AG08395 (cell line): ENCODE measurements at regions not wholly inside any gene's neighbourhood (a gene's known extent, or its start where the extent isn't known, plus 50 kb on each side); places are given as distances from the start of the nearest gene placed in this dataset.

Source experiments
- DNase-seq: peaks from one replicate; pipeline ENCODE4 v3.0.0; 2012; ENCODE audit warnings: mixed read lengths, low spot score

DNA sequence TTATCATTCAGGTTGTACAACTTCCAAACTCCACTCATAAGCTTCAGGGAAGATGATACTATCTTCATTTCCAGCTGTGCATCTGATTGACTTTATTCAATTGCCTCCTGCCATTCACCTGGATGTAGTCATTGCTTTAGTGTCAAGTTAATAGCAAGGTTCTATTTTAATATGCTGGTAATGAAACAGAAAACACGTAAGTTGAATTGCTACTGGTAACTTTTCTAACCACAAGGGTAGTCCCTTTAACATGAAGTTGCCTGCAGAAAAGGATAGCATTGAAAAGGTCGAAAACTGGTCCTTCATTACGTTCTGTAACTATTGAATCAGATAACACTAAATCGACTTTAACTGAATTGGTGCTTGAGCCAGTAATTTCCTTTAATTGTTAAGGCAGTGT is 459.4 kb upstream of the CDH6 start:
- DNase-seq = no peak

DNA sequence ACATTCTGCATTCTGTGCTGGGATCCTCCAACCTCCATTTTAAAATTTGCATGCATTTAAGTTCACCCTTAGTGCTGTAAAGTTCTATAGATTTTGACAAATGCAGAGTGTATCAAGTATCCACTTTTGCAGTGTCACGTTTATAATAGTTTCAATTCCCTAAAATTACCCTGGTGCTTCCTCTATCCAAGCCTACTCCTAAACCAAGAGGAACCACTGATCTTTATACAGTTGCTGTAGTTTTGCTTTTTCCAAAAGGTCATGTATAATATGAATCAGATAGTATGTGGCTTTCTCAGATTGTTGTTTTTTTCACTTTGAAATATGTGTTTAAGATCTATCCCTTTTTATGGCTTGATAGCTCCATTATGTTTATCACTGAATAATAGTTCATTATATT is 468.4 kb upstream of the CDH6 start:
- no peak for DNase-seq

DNA sequence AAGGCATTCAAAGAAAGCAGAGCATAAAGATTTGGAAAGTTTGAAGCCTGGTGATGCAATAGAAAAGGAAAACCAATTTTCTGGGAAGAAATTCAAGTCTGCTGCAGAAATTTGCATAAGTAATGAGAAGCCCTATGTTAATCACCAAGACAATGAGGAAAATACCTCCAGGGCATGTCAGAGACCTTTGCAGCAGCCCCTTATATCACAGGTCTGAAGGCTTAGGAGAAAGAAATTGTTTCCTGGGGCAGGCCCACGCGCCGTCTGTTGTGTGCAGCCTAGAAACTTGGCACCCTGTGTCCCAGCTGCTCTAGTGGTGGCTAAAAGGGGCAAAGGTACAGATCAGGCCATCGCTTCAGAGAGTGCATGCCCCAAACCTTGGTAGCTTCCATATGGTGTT is 495.3 kb upstream of the CDH6 start:
- DNase-seq = no peak

DNA sequence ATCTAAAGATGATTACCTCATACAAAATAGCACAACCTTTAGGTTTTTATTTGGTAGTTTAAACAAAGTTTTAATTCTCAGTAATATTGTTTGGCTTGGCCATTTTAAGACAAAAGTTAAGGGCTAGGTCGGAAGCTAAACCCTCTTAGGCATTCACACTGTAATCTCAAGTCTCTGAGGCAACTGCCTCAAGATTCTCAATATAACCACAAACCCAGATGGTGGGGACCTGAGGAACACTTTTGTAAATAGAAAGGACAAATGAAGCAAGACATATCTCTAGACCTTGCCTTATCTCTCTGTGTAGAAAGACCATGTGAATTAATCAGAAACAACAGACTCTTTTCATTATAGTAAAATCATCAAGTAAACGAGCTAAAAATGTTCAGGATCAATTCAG is 500.2 kb upstream of the CDH6 start:
- no peak for DNase-seq

DNA sequence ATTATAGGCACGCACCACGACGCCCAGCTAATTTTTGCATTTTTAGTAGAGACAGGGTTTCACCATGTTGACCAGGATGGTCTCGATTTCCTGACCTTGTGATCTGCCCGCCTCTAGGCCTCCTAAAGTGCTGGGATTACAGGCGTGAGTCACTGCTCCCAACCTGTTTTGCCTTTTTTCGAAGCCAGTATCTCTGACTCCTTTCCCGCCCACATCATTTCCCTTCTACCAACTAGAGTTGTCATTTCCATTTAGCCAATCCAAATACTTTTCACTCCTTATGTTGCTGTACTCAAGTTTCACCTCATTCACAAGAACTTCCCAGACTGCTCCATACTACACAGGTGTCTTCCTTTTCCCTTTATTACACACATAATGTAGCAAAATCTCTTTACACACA is 502.6 kb upstream of the CDH6 start:
- no peak for DNase-seq

DNA sequence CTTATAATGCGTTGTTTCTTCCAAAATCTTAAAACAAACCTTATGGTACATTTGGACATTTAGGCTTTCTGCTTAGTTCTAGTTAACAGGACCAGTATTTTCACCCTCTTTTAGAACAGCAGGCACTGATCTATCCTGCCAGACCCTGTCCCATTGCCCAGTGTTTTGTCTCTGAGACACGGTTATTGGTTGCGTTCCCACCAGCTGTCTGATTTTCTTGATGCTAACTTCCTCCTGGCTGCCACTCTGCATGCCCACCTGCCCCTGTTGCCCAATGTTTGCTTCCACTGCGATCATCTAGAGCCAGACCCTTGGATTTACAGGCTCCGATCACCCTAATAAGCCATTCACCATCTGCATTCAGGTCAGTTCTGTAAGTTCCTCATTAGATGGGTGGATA is 506.0 kb upstream of the CDH6 start:
- no peak for DNase-seq

DNA sequence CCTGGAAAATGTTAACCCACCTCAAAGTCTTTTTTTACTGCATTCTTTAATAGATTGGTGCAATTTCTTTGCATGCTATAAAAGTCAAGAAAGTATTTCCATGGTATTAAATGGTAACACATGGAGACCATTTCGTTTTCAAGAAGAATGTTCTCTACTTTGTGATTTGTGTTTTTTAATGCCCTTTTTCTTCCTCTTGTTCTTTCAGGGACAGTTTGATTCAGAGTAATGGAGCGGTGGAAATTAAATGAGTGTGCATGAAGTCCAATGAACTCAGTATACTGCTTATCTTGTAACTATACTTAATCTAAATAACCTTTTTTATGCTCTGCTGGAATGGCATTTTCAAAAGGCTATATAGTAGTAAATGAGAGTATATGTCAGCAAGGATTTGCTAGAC is 507.0 kb upstream of the CDH6 start:
- DNase-seq = no peak

DNA sequence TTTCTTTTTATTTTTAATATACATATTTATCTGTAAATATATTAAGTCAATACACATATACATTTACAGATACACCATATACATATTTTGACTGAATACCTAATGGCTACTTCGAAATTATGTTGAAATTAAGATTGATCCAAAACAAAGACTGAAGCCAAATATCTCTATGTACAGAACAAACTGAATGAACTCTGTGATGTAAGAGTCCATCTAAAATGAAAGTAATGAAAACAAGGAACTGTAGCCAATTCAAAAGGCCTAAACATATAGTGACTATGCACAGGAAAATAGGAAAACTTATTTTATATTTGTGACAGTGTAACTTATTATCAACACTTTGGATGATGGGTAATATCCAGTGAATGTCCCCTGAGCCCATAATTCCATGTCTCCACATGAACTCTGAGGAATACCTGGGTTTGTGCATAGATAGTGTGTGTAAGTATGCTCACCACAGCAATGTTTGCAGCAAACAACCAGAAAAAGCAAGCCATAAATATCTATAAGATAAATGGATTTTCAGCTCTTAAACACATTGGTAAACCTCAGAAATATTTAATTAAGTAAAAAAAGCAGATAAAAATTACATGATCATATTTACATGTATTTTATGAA is 517.2 kb upstream of the CDH6 start:
- no peak for DNase-seq

DNA sequence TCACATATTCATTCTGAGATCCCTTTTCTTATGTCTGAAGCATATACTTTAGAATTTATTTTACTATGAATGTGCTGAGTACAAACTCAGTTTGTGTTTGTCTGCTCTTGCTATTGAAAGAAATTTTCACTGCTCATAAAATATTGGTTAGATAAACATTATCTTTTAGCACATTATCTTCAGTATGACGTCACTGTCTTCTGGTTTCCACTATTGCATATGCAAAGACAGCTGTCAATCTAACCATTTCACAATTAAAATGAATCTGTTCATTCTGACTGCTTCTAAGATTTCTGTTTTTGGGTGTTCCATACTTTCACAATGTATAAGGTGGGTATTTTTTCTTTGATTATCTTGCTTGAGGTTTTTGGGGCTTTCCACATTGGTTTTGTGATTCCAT is 526.2 kb upstream of the CDH6 start:
- no peak for DNase-seq

DNA sequence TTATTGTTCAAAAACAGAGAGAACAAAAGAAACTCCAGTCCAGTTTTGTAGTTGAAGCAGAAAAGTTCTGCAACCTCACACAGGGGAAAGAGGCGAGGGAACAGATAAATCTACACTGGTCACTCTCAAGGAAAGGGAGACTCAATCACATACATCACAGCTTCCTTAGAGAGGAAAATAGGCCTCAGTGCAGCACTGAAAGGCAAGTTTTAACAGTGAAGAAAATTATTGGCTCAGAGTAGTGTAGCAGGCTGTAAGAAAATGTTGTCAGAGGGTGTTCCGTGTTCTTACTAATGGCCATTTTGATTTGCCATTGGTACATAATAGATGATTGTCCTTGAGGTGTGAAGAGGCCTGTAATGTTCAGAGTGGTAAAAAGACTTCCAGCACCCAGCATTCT is 530.0 kb upstream of the CDH6 start:
- DNase-seq = no peak

DNA sequence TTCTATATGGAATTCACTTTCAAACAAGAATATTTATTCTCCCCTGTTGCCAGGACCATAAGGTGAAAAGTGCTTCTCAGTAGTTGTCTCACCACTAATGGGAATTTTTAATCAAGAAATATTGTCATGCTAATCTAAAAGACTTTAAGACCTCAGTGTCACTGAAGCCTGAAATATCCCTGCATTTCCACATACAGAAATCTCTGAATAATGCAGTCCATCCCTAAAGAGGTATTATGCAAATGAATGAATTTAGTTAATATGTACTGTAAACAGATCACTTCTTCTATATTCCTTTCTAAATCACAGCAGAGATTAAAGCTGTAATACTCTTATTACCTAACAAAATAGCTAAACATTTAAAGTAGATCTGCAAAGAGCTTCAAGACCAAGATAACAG is 531.1 kb upstream of the CDH6 start:
- no peak for DNase-seq

DNA sequence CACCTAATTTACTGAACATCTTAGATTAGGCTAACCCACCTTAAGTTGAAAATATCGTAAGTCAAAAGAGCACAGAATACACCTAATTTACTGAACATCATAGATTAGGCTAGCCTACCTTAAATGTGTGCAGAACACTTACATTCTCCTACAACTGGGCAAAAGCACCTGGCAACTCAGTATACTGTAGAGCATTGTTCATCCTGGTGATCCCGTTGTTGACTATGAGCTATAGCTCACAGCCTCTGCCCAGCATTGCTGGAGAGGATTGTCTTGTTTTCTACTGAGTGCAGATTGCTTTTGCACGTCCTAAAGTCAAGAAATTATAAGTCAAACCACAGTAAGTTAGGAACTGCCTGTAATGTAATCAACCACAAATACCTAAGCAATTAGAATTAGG is 531.8 kb upstream of the CDH6 start:
- DNase-seq = no peak

DNA sequence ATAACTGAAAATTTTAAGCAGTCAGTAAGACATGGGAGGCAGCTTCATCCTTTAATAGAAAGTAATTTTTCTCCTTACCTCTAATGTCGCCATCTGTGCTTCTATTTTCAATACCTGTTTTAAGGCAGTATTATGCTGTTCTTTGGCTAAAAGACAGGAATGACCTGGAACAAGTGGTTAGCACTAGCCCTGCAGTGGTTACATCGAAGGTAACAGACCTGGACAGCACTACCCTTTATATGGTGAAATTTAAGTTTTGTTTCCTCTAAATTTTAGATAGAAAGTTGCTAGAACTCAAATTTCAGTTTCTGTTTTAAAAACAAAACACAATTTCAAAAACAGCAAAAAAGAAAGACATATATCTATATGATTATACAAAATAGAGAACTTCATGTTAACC is 534.1 kb upstream of the CDH6 start:
- DNase-seq = no peak

DNA sequence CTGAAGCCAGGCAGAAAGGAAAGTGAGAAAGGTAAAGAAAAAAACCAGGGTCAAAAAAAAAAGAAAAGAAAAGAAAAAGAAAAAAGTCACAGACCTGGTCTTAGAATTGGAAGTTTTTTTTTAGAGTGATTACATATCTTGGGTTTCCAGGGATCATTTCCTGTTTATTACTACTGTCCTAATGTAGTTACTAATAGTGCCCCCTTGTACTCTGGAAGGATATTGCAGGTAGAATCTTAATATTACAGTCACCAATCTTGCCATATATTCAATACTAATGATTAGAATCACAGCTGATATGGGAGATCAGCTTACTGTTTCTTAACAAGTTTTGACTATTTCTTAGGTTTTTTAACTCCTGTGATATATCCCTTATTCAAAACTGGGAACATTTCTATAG is 543.2 kb upstream of the CDH6 start:
- DNase-seq = no peak

DNA sequence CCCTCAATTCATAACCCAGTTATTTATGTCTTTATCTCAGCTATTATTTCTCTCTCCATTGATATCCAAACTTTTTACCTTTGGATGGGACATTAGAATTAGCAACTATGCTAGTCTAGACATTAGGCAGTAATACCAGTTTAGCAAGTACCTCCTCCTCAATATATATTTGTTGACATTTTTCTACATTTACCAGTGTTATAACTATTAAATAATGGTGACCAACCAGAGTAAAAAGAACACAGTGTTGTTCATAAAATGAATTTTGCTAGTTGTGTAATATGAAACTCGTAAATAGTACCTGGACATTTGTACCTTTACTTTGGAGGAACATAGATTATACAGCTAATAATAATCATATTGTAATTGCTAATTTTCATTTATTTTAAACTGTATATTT is 554.6 kb upstream of the CDH6 start:
- DNase-seq = no peak

DNA sequence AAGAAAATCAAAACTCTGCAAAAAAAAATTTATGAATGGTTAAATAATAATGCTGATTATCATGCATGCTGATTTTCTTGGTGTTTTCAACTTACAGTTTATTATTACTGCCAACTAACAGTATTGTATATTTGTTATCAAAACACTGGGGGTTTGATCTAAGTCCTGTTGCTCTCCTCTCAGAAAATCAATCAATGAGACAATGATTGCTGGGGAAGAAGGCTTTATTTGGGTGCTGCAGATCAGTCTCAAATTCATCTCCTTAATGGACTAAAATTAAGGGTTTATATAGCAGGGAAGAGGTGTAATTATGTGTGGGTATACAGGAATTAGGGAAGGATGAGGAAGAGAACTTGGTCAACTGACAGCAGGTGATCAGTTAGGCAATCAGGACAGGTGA is 565.5 kb upstream of the CDH6 start:
- no peak for DNase-seq

DNA sequence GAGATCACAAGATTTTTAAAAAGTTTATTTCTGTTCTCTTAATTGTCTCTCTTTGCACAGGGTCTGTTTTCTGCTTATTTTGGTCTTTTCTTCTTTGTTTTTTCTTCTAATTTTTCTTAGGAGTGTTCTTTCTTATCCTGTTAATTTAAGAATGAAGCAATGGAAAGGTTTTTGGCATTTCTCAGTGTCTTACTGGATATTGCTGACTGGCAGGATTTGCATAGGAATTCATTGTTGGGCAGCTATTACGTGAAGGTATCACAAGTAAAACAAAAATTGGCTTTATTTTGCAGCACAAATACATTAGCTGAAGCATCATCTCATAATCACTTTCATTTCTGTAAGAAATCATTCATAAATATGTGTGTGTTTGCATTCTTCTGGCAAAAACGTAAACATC is 566.9 kb upstream of the CDH6 start:
- DNase-seq = no peak

DNA sequence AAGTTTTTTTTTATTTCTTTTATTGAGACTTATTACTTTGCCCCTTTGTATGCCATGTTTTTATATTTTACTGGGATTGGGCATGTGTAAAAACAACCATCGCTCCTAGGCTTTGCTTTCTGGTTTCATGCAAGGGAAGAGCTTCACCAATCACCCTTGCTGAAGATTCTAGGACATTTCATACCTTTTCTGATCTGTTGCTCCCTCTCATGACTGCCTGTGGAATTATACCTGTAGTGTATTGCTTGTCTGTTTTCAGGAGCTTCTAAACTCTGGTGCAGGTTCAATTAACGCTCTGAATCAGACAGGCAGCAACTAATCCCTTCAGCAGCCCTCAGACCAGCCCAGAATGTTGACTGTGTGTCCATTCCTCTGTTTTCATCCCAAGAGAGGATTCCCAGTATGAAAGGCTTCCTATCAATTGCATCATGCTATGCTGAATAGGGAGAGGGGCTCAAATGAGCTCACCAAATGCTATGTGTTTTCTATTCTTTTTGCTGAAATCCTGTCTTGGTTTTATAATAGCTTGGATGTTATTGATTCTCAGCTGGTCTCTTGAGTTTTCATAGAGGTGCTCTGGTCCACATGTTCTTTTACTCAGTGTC is 572.9 kb upstream of the CDH6 start:
- DNase-seq = no peak

DNA sequence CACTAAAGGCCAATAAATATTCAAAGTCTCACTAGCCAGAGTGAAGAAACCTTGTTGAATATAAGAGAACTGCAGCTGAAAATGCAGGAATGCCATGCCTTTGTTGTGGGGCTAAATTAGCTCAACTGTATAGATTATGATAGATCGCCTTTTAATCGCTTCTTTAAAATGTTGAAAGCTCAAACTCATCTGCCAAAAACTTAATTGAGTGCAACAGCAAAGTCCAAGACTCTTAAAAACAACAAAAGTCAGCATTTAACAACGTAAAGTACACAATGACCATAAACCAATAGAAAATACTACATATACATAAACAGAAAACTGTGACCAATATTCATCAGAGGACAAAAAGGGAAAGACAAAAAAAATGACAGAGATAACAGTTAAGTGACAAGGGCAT is 585.0 kb upstream of the CDH6 start:
- no peak for DNase-seq

DNA sequence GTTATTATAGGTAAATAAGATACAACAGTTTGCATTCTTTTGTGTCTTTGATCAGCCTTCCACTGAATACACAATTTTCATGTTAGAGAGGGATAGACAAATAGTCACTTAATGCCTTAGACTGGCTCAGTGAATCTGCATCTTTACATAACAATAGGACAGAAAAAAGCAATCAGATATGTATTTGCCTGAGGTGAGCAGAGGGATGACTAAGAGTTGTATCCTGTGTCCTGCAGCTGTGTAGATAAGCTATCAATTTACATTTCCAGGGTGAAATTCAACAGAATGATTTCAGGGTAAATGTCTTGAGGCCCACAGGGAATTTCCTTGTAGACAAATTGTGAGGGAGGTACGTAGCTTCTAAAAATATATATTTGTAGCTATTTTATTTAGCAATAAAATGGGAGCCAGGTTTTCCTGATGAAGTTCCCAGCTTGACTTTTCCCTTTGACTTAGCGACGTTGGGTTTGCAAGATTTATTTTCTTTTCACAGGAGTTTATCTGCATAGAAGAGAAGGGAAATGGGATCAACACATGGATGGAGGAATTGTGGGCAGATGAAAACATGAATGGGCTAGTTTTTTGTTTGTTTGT is 586.1 kb upstream of the CDH6 start:
- DNase-seq = no peak

DNA sequence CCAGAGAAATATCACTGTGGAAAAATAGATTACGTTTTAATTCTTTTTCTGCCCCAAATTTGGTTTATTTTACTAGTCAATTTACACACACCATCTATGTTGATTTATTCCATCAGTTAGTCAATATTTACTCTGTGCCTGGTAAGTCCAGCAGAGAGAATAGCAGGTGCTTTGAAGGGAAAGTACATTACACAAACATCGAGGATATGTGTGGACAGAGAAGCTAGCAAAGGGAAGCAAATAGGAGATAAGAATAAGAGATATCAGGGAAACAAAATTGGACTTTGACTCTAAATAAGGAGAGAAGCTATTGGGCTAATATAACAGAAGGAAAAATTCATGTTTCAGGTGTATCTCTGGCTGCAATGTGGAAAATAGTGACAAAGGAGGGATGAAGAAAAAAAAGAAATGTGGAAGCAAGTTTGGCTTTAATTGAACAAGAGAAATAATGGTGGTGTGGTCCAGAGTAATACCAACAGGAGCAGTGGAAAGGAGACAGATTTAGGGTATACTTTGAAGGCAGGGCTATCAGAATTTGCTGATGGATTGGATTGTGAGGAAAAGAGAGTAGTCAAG is 587.7 kb upstream of the CDH6 start:
- no peak for DNase-seq

DNA sequence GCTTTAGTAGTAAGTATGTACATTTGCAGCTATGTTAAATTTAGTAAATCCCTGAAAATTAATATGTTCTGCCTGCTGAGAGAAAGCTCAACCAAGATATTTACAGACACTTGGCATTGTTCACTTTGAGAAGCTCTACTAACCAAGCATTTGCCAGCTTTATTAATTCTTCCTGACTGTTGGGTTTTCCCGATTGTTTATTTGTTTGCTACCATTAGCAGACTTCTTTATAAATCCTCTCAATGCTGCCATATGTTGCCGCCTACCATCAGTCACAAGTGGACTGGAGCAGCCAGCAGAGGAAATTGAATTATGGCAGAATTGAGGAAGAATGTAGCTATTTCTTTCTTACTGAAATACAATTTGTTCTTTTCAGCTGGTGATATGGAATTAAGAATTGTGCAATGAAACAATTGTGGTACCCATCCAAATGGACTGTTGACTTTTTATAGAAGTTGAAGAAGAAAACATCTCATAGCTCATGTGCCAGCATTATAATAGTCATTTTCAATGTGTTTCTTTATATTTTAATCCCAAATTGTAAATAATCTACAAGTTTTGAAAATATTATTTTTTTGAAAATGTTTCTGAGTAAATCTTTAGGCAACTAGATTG is 588.7 kb upstream of the CDH6 start:
- no peak for DNase-seq

DNA sequence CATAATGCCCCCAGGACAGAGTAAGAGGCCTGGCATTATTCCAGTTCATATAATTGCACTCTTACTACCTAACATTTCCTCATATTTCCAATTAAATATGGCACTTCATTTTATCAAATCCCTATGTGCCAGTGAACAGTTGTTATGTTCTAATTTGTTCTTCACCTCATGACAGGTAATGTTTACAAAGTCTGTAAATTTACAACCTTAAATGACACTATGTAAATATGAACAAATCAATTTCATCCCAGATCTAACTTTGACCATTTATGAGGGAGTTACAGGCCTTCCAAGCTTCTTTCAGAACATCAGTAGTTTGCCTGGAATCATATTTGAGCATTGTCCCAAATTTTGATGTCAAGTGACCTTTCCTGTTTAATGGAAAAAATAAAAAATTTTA is 592.6 kb upstream of the CDH6 start:
- no peak for DNase-seq
